H9 (cell line): ENCODE measurements at regions not wholly inside any gene's neighbourhood (a gene's known extent, or its start where the extent isn't known, plus 50 kb on each side); places are given as distances from the start of the nearest gene placed in this dataset.
A peak's percentile ranks its signal among the peaks of the same experiment; 100 is the strongest.

Experiments
- DNase-seq: peaks from one replicate; pipeline ENCODE4 v3.0.0-alpha.2; 2017
- H2AFZ ChIP-seq: one replicate; pipeline ENCODE4 v1.6.1; 2013; ENCODE audit warnings: mild to moderate bottlenecking, low read length, control low read depth, moderate library complexity
- H2AK5ac ChIP-seq: 2 replicates; pipeline ENCODE4 v1.6.1; 2013; ENCODE audit warnings: low read length, control low read depth, mixed read lengths; ENCODE audit not compliant: insufficient read length
- H2BK120ac ChIP-seq: one replicate; pipeline ENCODE4 v1.6.1; 2013; ENCODE audit warnings: low read depth, mild to moderate bottlenecking, low read length, control low read depth, inconsistent platforms; ENCODE audit not compliant: poor library complexity, severe bottlenecking
- H2BK12ac ChIP-seq: 2 replicates; pipeline ENCODE4 v1.6.1; 2013; ENCODE audit warnings: low read length, control low read depth, mixed read lengths, low read depth; ENCODE audit not compliant: insufficient read length
- H2BK15ac ChIP-seq: 2 replicates; pipeline ENCODE4 v1.6.1; 2013; ENCODE audit warnings: low read depth, low read length, control low read depth
- H2BK20ac ChIP-seq: one replicate; pipeline ENCODE4 v1.6.1; 2013; ENCODE audit warnings: low read depth, mild to moderate bottlenecking, low read length, control low read depth, inconsistent platforms; ENCODE audit not compliant: poor library complexity, severe bottlenecking
- H2BK5ac ChIP-seq: 2 replicates; pipeline ENCODE4 v1.6.1; 2013; ENCODE audit warnings: low read length, control low read depth, mixed read lengths; ENCODE audit not compliant: insufficient read length
- H3K14ac ChIP-seq: 2 replicates; pipeline ENCODE4 v1.6.1; 2013; ENCODE audit warnings: low read length, control low read depth; ENCODE audit not compliant: insufficient read depth
- H3K18ac ChIP-seq: 2 replicates; pipeline ENCODE4 v1.6.1; 2013; ENCODE audit warnings: low read depth, mild to moderate bottlenecking, mixed read lengths, low read length, control low read depth; ENCODE audit not compliant: insufficient read length
- H3K23ac ChIP-seq: 2 replicates; pipeline ENCODE4 v1.6.1; 2013; ENCODE audit warnings: low read length, control low read depth, mixed read lengths, low read depth; ENCODE audit not compliant: insufficient read length
- H3K23me2 ChIP-seq: 2 replicates; pipeline ENCODE4 v1.6.1; 2013; ENCODE audit warnings: low read depth, mild to moderate bottlenecking, mixed read lengths, low read length, control low read depth; ENCODE audit not compliant: insufficient read length, poor library complexity, severe bottlenecking
- H3K27ac ChIP-seq: 2 replicates; pipeline ENCODE4 v1.5.1; 2013; ENCODE audit warnings: low read length, control low read depth, mixed read lengths, low read depth; ENCODE audit not compliant: insufficient read length
- H3K27me3 ChIP-seq: 2 replicates; pipeline ENCODE4 v1.6.1; 2013; ENCODE audit warnings: low read length, control low read depth, inconsistent platforms; ENCODE audit not compliant: insufficient read depth
- H3K4ac ChIP-seq: 2 replicates; pipeline ENCODE4 v1.6.1; 2013; ENCODE audit warnings: low read depth, mild to moderate bottlenecking, control low read depth, inconsistent platforms, low read length, moderate library complexity
- H3K4me1 ChIP-seq: 2 replicates; pipeline ENCODE4 v1.6.1; 2013; ENCODE audit warnings: low read length, control low read depth, inconsistent platforms; ENCODE audit not compliant: insufficient read depth
- H3K4me2 ChIP-seq: 2 replicates; pipeline ENCODE4 v1.6.1; 2013; ENCODE audit warnings: low read length, control low read depth, mixed read lengths; ENCODE audit not compliant: insufficient read length, insufficient read depth
- H3K56ac ChIP-seq: 2 replicates; pipeline ENCODE4 v1.6.1; 2013; ENCODE audit warnings: low read depth, mild to moderate bottlenecking, mixed read lengths, low read length, control low read depth; ENCODE audit not compliant: insufficient read length
- H3K79me1 ChIP-seq: 2 replicates; pipeline ENCODE4 v1.6.1; 2013; ENCODE audit warnings: low read depth, mild to moderate bottlenecking, moderate library complexity, low read length, control low read depth, inconsistent platforms; ENCODE audit not compliant: insufficient read depth, poor library complexity, severe bottlenecking
- H3K79me2 ChIP-seq: 2 replicates; pipeline ENCODE4 v1.6.1; 2013; ENCODE audit warnings: low read length, control low read depth, inconsistent platforms; ENCODE audit not compliant: insufficient read depth
- H3K9ac ChIP-seq: 2 replicates; pipeline ENCODE4 v1.6.1; 2013; ENCODE audit warnings: low read length, control low read depth, mixed read lengths; ENCODE audit not compliant: insufficient read length; ENCODE audit errors: extremely low read depth
- H3K9me3 ChIP-seq: one replicate; pipeline ENCODE4 v1.6.1; 2013; ENCODE audit warnings: low read depth, low read length, inconsistent platforms; ENCODE audit not compliant: control insufficient read depth
- H3T11ph ChIP-seq: one replicate; pipeline ENCODE4 v1.6.1; 2013; ENCODE audit warnings: mild to moderate bottlenecking, low read length, control low read depth, inconsistent platforms
- H4K20me1 ChIP-seq: one replicate; pipeline ENCODE4 v1.6.1; 2013; ENCODE audit not compliant: control insufficient read depth, insufficient read length, insufficient read depth
- H4K5ac ChIP-seq: 2 replicates; pipeline ENCODE4 v1.6.1; 2013; ENCODE audit warnings: low read depth, mild to moderate bottlenecking, mixed read lengths, low read length, control low read depth; ENCODE audit not compliant: insufficient read length
- H4K8ac ChIP-seq: replicated peaks from 2 replicates; pipeline ENCODE4 v1.6.1; 2013; ENCODE audit warnings: low read length, control low read depth, mixed read lengths, low read depth; ENCODE audit not compliant: insufficient read length
- H4K91ac ChIP-seq: 2 replicates; pipeline ENCODE4 v1.6.1; 2013; ENCODE audit warnings: low read depth, mild to moderate bottlenecking, moderate library complexity, mixed read lengths, low read length, control low read depth; ENCODE audit not compliant: insufficient read length
- H3K27ac Mint-ChIP-seq, 3 experiments: 2 replicates in 2 of 3; 3 replicates in 1 of 3; pipeline ENCODE4 v1.8.0; 2020 to 2021; ENCODE audit warnings: mixed read lengths in 3 of 3, mild to moderate bottlenecking in 1 of 3, moderate library complexity in 1 of 3
- H3K27me3 Mint-ChIP-seq: 2 replicates; pipeline ENCODE4 v1.8.0; 2021; ENCODE audit warnings: low read depth, mild to moderate bottlenecking, moderate library complexity, mixed read lengths
- H3K36me3 Mint-ChIP-seq, 3 experiments: 2 replicates in 2 of 3; 3 replicates in 1 of 3; pipeline ENCODE4 v1.8.0; 2020 to 2021; ENCODE audit warnings: low read depth in 3 of 3, mixed read lengths in 3 of 3; ENCODE audit not compliant: insufficient read depth in 1 of 3
- H3K4me1 Mint-ChIP-seq, 2 experiments: 2 replicates each; pipeline ENCODE4 v1.8.0; 2020; ENCODE audit warnings: mixed read lengths in 2 of 2
- H3K4me3 Mint-ChIP-seq, 2 experiments: 2 replicates in 1 of 2; 3 replicates in 1 of 2; pipeline ENCODE4 v1.8.0; 2020 to 2021; ENCODE audit warnings: mild to moderate bottlenecking in 2 of 2, mixed read lengths in 2 of 2, moderate library complexity in 1 of 2
- H3K9me3 Mint-ChIP-seq, 2 experiments: 2 replicates in 1 of 2; 3 replicates in 1 of 2; pipeline ENCODE4 v1.8.0; 2020; ENCODE audit warnings: mild to moderate bottlenecking in 2 of 2, mixed read lengths in 2 of 2, moderate library complexity in 1 of 2
- CTCF ChIP-seq: fragments of 200-600 bp; sonication (generic); conservative IDR thresholded peaks from 3 replicates; pipeline ENCODE4 v1.8.0; 2021; ENCODE audit warnings: antibody characterized with exemption, mild to moderate bottlenecking
- WGBS: extraction: QIAGEN DNeasy Blood & Tissue Kit; methylation state at CpG from one replicate; pipeline ENCODE4 v1.1.7; 2013; ENCODE audit warnings: missing lambda C conversion rate, low lambda C conversion rate, mixed read lengths; ENCODE audit not compliant: insufficient read length; ENCODE audit errors: extremely low coverage; 5-methylcytosine and 5-hydroxymethylcytosine counted together

- Histone ChIP-seq H2BK5ac (no peak overlapping the region), H2BK15ac (no peak overlapping the region), H2AK5ac (no peak overlapping the region), H4K20me1 (no peaks in the 10 kb centered on the region), H4K5ac (no peak overlapping the region), H3K23me2 (no peaks in the 10 kb centered on the region), H3K79me2 (no peaks in the 10 kb centered on the region), H3T11ph (no peak overlapping the region), H4K8ac (no peak overlapping the region), H3K23ac (no peak overlapping the region), H3K79me1 (no peaks in the 10 kb centered on the region), H3K18ac (no peak overlapping the region), H2AFZ (no peak overlapping the region), H3K27me3 (no peaks in the 10 kb centered on the region), H3K14ac (no peak overlapping the region), H3K56ac (no peak overlapping the region), H2BK12ac (no peak overlapping the region), H3K4me1 (no peaks in the 10 kb centered on the region; the same call in 1 of the 2 replicates), H3K4ac (no peak overlapping the region), H3K4me2 (no peak overlapping the region), H3K27ac (no peak overlapping the region), H3K9ac (no peak overlapping the region), H2BK120ac (no peak overlapping the region), H4K91ac (no peak overlapping the region), H3K9me3 (no peaks in the 10 kb centered on the region), H2BK20ac (no peak overlapping the region)
- Mint-ChIP-seq H3K36me3 (no peaks in the 10 kb centered on the region; a peak in 1 of 7 replicates), H3K4me1 (no peaks in the 10 kb centered on the region), H3K27ac (peak overlapping the region in 1 of 3 experiments; percentile 24; a peak in 1 of 7 replicates), H3K27me3 (no peaks in the 10 kb centered on the region; the same call in 1 of the 2 replicates), H3K9me3 (no peaks in the 10 kb centered on the region; a peak in 3 of 5 replicates), H3K4me3 (no peak overlapping the region)
- TF ChIP-seq CTCF = no peak
- no CpG with 5 or more reads among the region's 3 CpGs for WGBS
- no peak for DNase-seq
These were observed 50.0 kb upstream of the LYVE1 start for GRCh38 chr11:10618490-10618889.
